K562 (cell line): ENCODE measurements at regions not wholly inside any gene's neighbourhood (a gene's known extent, or its start where the extent isn't known, plus 50 kb on each side); places are given as distances from the start of the nearest gene placed in this dataset.

ENCODE experiments used
- ATAC-seq: fragments of 200-7000 bp; cut with Tn5 transposase; 3 replicates; pipeline ENCODE4 v1.9.1; 2020; ENCODE audit warnings: moderate library complexity
- BruUV-seq: library from RNA; stranded (reverse); fragments of 400-500 nt; replicated peaks from 2 replicates; lab custom pipeline; 2021; lab: Mats Ljungman, UMichigan
- CTCF ChIA-PET: fragments of 300-600 bp; formaldehyde crosslinking; extraction: SDS; loops from one replicate; lab custom pipeline; 2021; ENCODE audit warnings: low intra/inter-chr PET ratio; lab: Yijun Ruan, JAX
- POLR2A ChIA-PET: fragments of 300-600, 350-650 bp; sonication (Branson Sonifier 250); formaldehyde crosslinking; extraction: SDS; loops from one replicate; lab custom pipeline; 2021; ENCODE audit warnings: antibody characterized with exemption, inconsistent platforms; lab: Yijun Ruan, JAX
- DNase-seq, 4 experiments: peaks; one replicate each; pipeline versions ENCODE4 v3.0.0 to v3.0.0-alpha.2; 2011 to 2018; ENCODE audit warnings: low spot score in 3 of 4, mixed read lengths in 3 of 4; ENCODE audit errors: extremely low read depth in 1 of 4
- FAIRE-seq: peaks from 2 replicates; lab custom pipeline; 2011; peaks lifted over from hg19 to GRCh38; lab: Jason Lieb, UNC
- H2AFZ ChIP-seq: 2 replicates; pipeline ENCODE4 v1.6.0; 2011; ENCODE audit warnings: low read depth, low read length, control low read depth, inconsistent platforms
- H3K27ac ChIP-seq: fragments of 200-600 bp; 3 replicates; pipeline ENCODE4 v1.8.0; 2011; ENCODE audit warnings: low read depth, mild to moderate bottlenecking, control low read depth, inconsistent platforms, low read length, moderate library complexity, mixed read lengths; ENCODE audit errors: extremely low read depth
- H3K27me3 ChIP-seq, 2 experiments: fragments of 300-600 bp in 1 of 2; 2 replicates in 1 of 2; 3 replicates in 1 of 2; pipeline versions ENCODE4 v1.6.0 to v1.8.0; 2011; ENCODE audit warnings: inconsistent platforms in 2 of 2, low read length in 2 of 2, mild to moderate bottlenecking in 1 of 2, mixed read lengths in 1 of 2, moderate library complexity in 1 of 2; ENCODE audit not compliant: control insufficient read depth in 2 of 2, insufficient read depth in 2 of 2
- H3K36me3 ChIP-seq: fragments of 300-600 bp; 3 replicates; pipeline ENCODE4 v1.8.0; 2011; ENCODE audit warnings: mild to moderate bottlenecking, low read length, inconsistent platforms; ENCODE audit not compliant: control insufficient read depth, insufficient read depth
- H3K4me1 ChIP-seq, 2 experiments: fragments of 200-600 bp in 1 of 2; replicated peaks in 1 of 2; 2 replicates in 1 of 2; 3 replicates in 1 of 2; pipeline versions ENCODE4 v1.5.1 to v1.8.0; 2011; ENCODE audit warnings: inconsistent platforms in 2 of 2, low read length in 2 of 2, mild to moderate bottlenecking in 1 of 2, mixed read lengths in 1 of 2, moderate library complexity in 1 of 2; ENCODE audit not compliant: control insufficient read depth in 2 of 2, insufficient read depth in 2 of 2
- H3K4me2 ChIP-seq: 2 replicates; pipeline ENCODE4 v1.6.1; 2011; ENCODE audit warnings: low read length, control low read depth, inconsistent platforms, mixed read lengths; ENCODE audit not compliant: insufficient read depth
- H3K4me3 ChIP-seq: fragments of 200-600 bp; sonication (generic), shearing (Covaris generic); 2 replicates; pipeline ENCODE4 v1.5.1; 2016; ENCODE audit warnings: control low read depth, inconsistent platforms
- H3K79me2 ChIP-seq: fragments of 200-600 bp; 3 replicates; pipeline ENCODE4 v1.8.0; 2011; ENCODE audit warnings: low read length, inconsistent platforms; ENCODE audit not compliant: control insufficient read depth, insufficient read depth
- H3K9ac ChIP-seq, 2 experiments: 2 replicates each; pipeline versions ENCODE4 v1.6.0 to v1.6.1; 2011; ENCODE audit warnings: low read depth in 2 of 2, low read length in 2 of 2, control low read depth in 1 of 2, inconsistent platforms in 1 of 2, mild to moderate bottlenecking in 1 of 2, mixed read lengths in 1 of 2; ENCODE audit not compliant: insufficient read depth in 1 of 2
- H3K9me1 ChIP-seq: one replicate; pipeline ENCODE4 v1.6.0; 2011; ENCODE audit warnings: inconsistent platforms, mild to moderate bottlenecking, low read length, moderate library complexity; ENCODE audit not compliant: control insufficient read depth, insufficient read depth
- H3K9me3 ChIP-seq: replicated peaks from 2 replicates; pipeline ENCODE4 v1.5.1; 2011; ENCODE audit warnings: low read depth, low read length, inconsistent platforms; ENCODE audit not compliant: control insufficient read depth, insufficient read depth
- H4K20me1 ChIP-seq: replicated peaks from 2 replicates; pipeline ENCODE4 v1.6.1; 2011; ENCODE audit warnings: low read length, inconsistent platforms, mixed read lengths; ENCODE audit not compliant: control insufficient read depth, insufficient read depth
- ADNP ChIP-seq: fragments of 200-800 bp; sonication (Bioruptor generic); IDR thresholded peaks from 2 replicates; pipeline ENCODE4 v1.6.1; 2016; ENCODE audit warnings: missing genetic modification characterization, missing compliant biosample characterization
- CEBPB ChIP-seq: fragments of 450-650 bp; IDR thresholded peaks from 2 replicates; pipeline ENCODE4 v1.6.1; 2016; ENCODE audit warnings: missing genetic modification characterization, missing compliant biosample characterization
- JUNB ChIP-seq: fragments of 450-650 bp; formaldehyde crosslinking; conservative IDR thresholded peaks from 2 replicates; pipeline ENCODE4 v1.4.0; 2020; ENCODE audit warnings: mild to moderate bottlenecking
- RNF2 ChIP-seq: sonication (generic); IDR thresholded peaks from 2 replicates; pipeline ENCODE4 v1.6.1; 2016
- SMARCE1 ChIP-seq: fragments of 450-650 bp; IDR thresholded peaks from 2 replicates; pipeline ENCODE4 v1.7.1; 2016; ENCODE audit warnings: mild to moderate bottlenecking
- SRSF7 ChIP-seq: fragments of 200-400 bp; formaldehyde crosslinking; optimal IDR thresholded peaks from 2 replicates; pipeline ENCODE3; 2017; ENCODE audit warnings: mild to moderate bottlenecking, low read depth, low read length
- WGBS: fragments of 100-300 bp; shearing (Covaris generic); methylation state at CpG from one replicate; pipeline ENCODE4 v1.1.6; 2016; ENCODE audit warnings: low coverage, mixed read lengths; ENCODE audit not compliant: insufficient coverage; ENCODE audit errors: missing lambda C conversion rate; 5-methylcytosine and 5-hydroxymethylcytosine counted together
- in situ Hi-C: fragments of 300-500 bp; cut with MboI; formaldehyde crosslinking; loops from 4 replicates; pipeline ENCODE4 v1.15.0; 2018; ENCODE audit warnings: inconsistent platforms, mixed read lengths
- intact Hi-C: fragments of 100-400 bp; cut with micrococcal nuclease; formaldehyde crosslinking; loops from 2 replicates; pipeline ENCODE4 v1.14.2; 2022
- TF ChIP-seq, protein P1 (sequence below), 2 experiments: IDR thresholded peaks; 2 replicates each; pipeline ENCODE4 v1.6.1; 2012; ENCODE audit warnings: improper control_type of control experiment in 2 of 2, low read depth in 2 of 2, low read length in 2 of 2, borderline replicate concordance in 1 of 2
- TF ChIP-seq, protein P2 (sequence below): sonication (generic); formaldehyde crosslinking; IDR thresholded peaks from 2 replicates; pipeline ENCODE4 v1.8.0; 2022; ENCODE audit warnings: missing genetic modification reagents, mild to moderate bottlenecking, borderline replicate concordance
- TF ChIP-seq, protein P3 (sequence below): sonication (generic); formaldehyde crosslinking; IDR thresholded peaks from 2 replicates; pipeline ENCODE4 v1.8.0; 2022; ENCODE audit warnings: mild to moderate bottlenecking, missing genetic modification reagents

DNA sequence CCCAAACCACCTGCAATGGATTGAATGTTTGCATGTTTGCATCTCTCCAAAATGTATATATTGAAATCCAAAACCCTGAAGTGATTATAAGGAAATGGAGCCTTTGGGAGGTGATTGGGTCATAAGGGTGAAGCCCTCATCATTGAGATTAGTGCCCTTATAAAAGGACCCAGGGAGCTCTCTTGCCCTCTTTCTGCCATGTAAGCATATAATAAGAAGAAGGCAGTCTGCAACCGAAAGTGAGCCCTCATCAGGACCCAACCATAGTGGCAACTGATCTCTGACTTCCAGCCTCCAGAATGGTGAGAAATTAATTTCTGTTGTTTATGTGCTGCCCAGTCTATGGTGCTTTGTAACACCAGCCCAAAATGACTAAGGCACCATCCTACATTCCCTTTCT is 115.7 kb upstream of the EFNA5 start:
- H3K4me2 ChIP-seq: no peak overlapping the region
- DNase-seq (no peak), ATAC-seq (no peak), FAIRE-seq (no peak)
- H3K4me1 ChIP-seq: no peaks in the 10 kb centered on the region
- H4K20me1 ChIP-seq: no peaks in the 10 kb centered on the region
- no peaks in the 10 kb centered on the region for H3K27me3 ChIP-seq
- H3K79me2 ChIP-seq: no peaks in the 10 kb centered on the region
- 0% methylated on average over 1 of the region's 1 CpG for WGBS
- no peaks in the 10 kb centered on the region for H3K9me3 ChIP-seq
- no peak overlapping the region for H3K9ac ChIP-seq
- no peak overlapping the region for H2AFZ ChIP-seq
- POLR2A ChIA-PET: no interaction called here
- TF ChIP-seq, protein P1, sequence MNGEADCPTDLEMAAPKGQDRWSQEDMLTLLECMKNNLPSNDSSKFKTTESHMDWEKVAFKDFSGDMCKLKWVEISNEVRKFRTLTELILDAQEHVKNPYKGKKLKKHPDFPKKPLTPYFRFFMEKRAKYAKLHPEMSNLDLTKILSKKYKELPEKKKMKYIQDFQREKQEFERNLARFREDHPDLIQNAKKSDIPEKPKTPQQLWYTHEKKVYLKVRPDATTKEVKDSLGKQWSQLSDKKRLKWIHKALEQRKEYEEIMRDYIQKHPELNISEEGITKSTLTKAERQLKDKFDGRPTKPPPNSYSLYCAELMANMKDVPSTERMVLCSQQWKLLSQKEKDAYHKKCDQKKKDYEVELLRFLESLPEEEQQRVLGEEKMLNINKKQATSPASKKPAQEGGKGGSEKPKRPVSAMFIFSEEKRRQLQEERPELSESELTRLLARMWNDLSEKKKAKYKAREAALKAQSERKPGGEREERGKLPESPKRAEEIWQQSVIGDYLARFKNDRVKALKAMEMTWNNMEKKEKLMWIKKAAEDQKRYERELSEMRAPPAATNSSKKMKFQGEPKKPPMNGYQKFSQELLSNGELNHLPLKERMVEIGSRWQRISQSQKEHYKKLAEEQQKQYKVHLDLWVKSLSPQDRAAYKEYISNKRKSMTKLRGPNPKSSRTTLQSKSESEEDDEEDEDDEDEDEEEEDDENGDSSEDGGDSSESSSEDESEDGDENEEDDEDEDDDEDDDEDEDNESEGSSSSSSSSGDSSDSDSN (IDR thresholded peaks at IDR 0.05; ENCODE audit: borderline replicate concordance in 1 of 2, low read depth in 2 of 2, low read length in 2 of 2): no peak
- TF ChIP-seq JUNB (CRISPR knock-in tag) (no peak), RNF2 (no peak), SRSF7 (no peak), CEBPB (tag) (no peak), SMARCE1 (no peak), ADNP (no peak)
- TF ChIP-seq, protein P2, sequence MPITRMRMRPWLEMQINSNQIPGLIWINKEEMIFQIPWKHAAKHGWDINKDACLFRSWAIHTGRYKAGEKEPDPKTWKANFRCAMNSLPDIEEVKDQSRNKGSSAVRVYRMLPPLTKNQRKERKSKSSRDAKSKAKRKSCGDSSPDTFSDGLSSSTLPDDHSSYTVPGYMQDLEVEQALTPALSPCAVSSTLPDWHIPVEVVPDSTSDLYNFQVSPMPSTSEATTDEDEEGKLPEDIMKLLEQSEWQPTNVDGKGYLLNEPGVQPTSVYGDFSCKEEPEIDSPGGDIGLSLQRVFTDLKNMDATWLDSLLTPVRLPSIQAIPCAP (CRISPR knock-in tag): no peak
- TF ChIP-seq, protein P3, sequence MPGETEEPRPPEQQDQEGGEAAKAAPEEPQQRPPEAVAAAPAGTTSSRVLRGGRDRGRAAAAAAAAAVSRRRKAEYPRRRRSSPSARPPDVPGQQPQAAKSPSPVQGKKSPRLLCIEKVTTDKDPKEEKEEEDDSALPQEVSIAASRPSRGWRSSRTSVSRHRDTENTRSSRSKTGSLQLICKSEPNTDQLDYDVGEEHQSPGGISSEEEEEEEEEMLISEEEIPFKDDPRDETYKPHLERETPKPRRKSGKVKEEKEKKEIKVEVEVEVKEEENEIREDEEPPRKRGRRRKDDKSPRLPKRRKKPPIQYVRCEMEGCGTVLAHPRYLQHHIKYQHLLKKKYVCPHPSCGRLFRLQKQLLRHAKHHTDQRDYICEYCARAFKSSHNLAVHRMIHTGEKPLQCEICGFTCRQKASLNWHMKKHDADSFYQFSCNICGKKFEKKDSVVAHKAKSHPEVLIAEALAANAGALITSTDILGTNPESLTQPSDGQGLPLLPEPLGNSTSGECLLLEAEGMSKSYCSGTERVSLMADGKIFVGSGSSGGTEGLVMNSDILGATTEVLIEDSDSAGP (CRISPR knock-in tag): no peak
- no peaks in the 10 kb centered on the region for H3K36me3 ChIP-seq
- intact Hi-C loops (no loop called here), in situ Hi-C loops (no loop called here)
- BruUV-seq: no TSS peak
- H3K27ac ChIP-seq: no peak overlapping the region
- CTCF ChIA-PET: no interaction called here
- no peak overlapping the region for H3K4me3 ChIP-seq
- no peaks in the 10 kb centered on the region for H3K9me1 ChIP-seq
